Astrocyte (in vitro differentiated cells and primary cell): ENCODE measurements at regions not wholly inside any gene's neighbourhood (a gene's known extent, or its start where the extent isn't known, plus 50 kb on each side); places are given as distances from the start of the nearest gene placed in this dataset.

Source experiments
- DNase-seq: peaks from one replicate; pipeline ENCODE4 v3.0.0-alpha.2; 2010; ENCODE audit warnings: low read depth
- FAIRE-seq: peaks from 2 replicates; lab custom pipeline; 2011; peaks lifted over from hg19 to GRCh38; lab: Jason Lieb, UNC
- H2AFZ ChIP-seq: 2 replicates; pipeline ENCODE4 v1.6.0; 2012; ENCODE audit warnings: low read depth, low read length, inconsistent platforms
- H3K27ac ChIP-seq: 2 replicates; pipeline ENCODE4 v1.5.1; 2011; ENCODE audit warnings: low read depth, low read length, inconsistent platforms
- H3K27me3 ChIP-seq: 2 replicates; pipeline ENCODE4 v1.6.0; 2011; ENCODE audit warnings: low read length, inconsistent platforms; ENCODE audit not compliant: insufficient read depth
- H3K36me3 ChIP-seq: 2 replicates; pipeline ENCODE4 v1.5.1; 2011; ENCODE audit warnings: low read length, inconsistent platforms; ENCODE audit not compliant: insufficient read depth
- H3K4me1 ChIP-seq: 2 replicates; pipeline ENCODE4 v1.5.1; 2011; ENCODE audit warnings: low read length, inconsistent platforms; ENCODE audit not compliant: insufficient read depth
- H3K4me2 ChIP-seq: 2 replicates; pipeline ENCODE4 v1.6.0; 2012; ENCODE audit warnings: low read length, inconsistent platforms
- H3K4me3 ChIP-seq: 2 replicates; pipeline ENCODE4 v1.5.1; 2011; ENCODE audit warnings: low read depth, mild to moderate bottlenecking, low read length, inconsistent platforms; ENCODE audit not compliant: insufficient read depth
- H3K79me2 ChIP-seq: 2 replicates; pipeline ENCODE4 v1.6.0; 2012; ENCODE audit warnings: mild to moderate bottlenecking, low read length, inconsistent platforms; ENCODE audit not compliant: insufficient read depth
- H3K9ac ChIP-seq: 2 replicates; pipeline ENCODE4 v1.6.0; 2012; ENCODE audit warnings: mild to moderate bottlenecking, low read length, inconsistent platforms
- H3K9me3 ChIP-seq: 2 replicates; pipeline ENCODE4 v1.5.1; 2012; ENCODE audit warnings: low read depth, mild to moderate bottlenecking, low read length, inconsistent platforms; ENCODE audit not compliant: insufficient read depth
- H4K20me1 ChIP-seq: 2 replicates; pipeline ENCODE4 v1.6.0; 2012; ENCODE audit warnings: low read length, inconsistent platforms; ENCODE audit not compliant: insufficient read depth
- H3K27ac Mint-ChIP-seq: one replicate; pipeline ENCODE4 v1.8.0; 2021; ENCODE audit warnings: mild to moderate bottlenecking, mixed read lengths; ENCODE audit not compliant: unreplicated experiment
- H3K27me3 Mint-ChIP-seq: one replicate; pipeline ENCODE4 v1.8.0; 2021; ENCODE audit warnings: low read depth, mixed read lengths; ENCODE audit not compliant: unreplicated experiment
- H3K36me3 Mint-ChIP-seq: one replicate; pipeline ENCODE4 v1.8.0; 2021; ENCODE audit warnings: low read depth, mixed read lengths; ENCODE audit not compliant: unreplicated experiment
- H3K4me1 Mint-ChIP-seq: one replicate; pipeline ENCODE4 v1.8.0; 2021; ENCODE audit warnings: low read depth, mixed read lengths; ENCODE audit not compliant: unreplicated experiment
- H3K4me3 Mint-ChIP-seq: one replicate; pipeline ENCODE4 v1.8.0; 2021; ENCODE audit warnings: mild to moderate bottlenecking, moderate library complexity, mixed read lengths; ENCODE audit not compliant: unreplicated experiment
- H3K9me3 Mint-ChIP-seq: one replicate; pipeline ENCODE4 v1.8.0; 2021; ENCODE audit warnings: mild to moderate bottlenecking, mixed read lengths; ENCODE audit not compliant: unreplicated experiment
- EZH2 ChIP-seq: IDR thresholded peaks from 2 replicates; pipeline ENCODE4 v1.6.1; 2012; ENCODE audit warnings: mild to moderate bottlenecking, low read length, inconsistent platforms; ENCODE audit not compliant: insufficient read depth
- TF ChIP-seq, protein P1 (sequence below): IDR thresholded peaks from 2 replicates; pipeline ENCODE4 v1.5.1; 2011; ENCODE audit warnings: low read depth, mild to moderate bottlenecking, inconsistent platforms, low read length, moderate library complexity; ENCODE audit not compliant: insufficient read depth

- Mint-ChIP-seq H3K36me3 (peaks cover 2% of the 10 kb centered on the region), H3K9me3 (no peaks in the 10 kb centered on the region), H3K4me3 (no peak overlapping the region), H3K27me3 (peaks cover 9% of the 10 kb centered on the region), H3K4me1 (peaks cover 13% of the 10 kb centered on the region), H3K27ac (no peak overlapping the region)
- H3K27me3 ChIP-seq, result no peaks in the 10 kb centered on the region
- no peak for TF ChIP-seq EZH2
- TF ChIP-seq, protein P1, sequence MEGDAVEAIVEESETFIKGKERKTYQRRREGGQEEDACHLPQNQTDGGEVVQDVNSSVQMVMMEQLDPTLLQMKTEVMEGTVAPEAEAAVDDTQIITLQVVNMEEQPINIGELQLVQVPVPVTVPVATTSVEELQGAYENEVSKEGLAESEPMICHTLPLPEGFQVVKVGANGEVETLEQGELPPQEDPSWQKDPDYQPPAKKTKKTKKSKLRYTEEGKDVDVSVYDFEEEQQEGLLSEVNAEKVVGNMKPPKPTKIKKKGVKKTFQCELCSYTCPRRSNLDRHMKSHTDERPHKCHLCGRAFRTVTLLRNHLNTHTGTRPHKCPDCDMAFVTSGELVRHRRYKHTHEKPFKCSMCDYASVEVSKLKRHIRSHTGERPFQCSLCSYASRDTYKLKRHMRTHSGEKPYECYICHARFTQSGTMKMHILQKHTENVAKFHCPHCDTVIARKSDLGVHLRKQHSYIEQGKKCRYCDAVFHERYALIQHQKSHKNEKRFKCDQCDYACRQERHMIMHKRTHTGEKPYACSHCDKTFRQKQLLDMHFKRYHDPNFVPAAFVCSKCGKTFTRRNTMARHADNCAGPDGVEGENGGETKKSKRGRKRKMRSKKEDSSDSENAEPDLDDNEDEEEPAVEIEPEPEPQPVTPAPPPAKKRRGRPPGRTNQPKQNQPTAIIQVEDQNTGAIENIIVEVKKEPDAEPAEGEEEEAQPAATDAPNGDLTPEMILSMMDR, result no peak
- H3K4me3 ChIP-seq, result no peak overlapping the region
- H3K79me2 ChIP-seq, result no peaks in the 10 kb centered on the region
- no peak overlapping the region for H3K27ac ChIP-seq
- H4K20me1 ChIP-seq, result peaks cover 14% of the 10 kb centered on the region
- H3K36me3 ChIP-seq, result no peaks in the 10 kb centered on the region
- DNase-seq, result peak; percentile 20
- H3K4me1 ChIP-seq, result no peaks in the 10 kb centered on the region
- no peak overlapping the region for H2AFZ ChIP-seq
- no peak overlapping the region for H3K4me2 ChIP-seq
- H3K9me3 ChIP-seq, result no peaks in the 10 kb centered on the region
- no peak overlapping the region for H3K9ac ChIP-seq
- FAIRE-seq, result no peak
Measured at GRCh38 chr3:124322309-124322880, 330.5 kb upstream of the ROPN1 start.

GRCh38 chr3:124322966-124323365 lies 331.0 kb upstream of the ROPN1 start:
- Mint-ChIP-seq H3K4me1 (peaks cover 13% of the 10 kb centered on the region), H3K4me3 (no peak overlapping the region), H3K27ac (no peak overlapping the region), H3K27me3 (peaks cover 9% of the 10 kb centered on the region), H3K36me3 (peaks cover 2% of the 10 kb centered on the region), H3K9me3 (peaks cover 1% of the 10 kb centered on the region)
- Histone ChIP-seq H3K9ac (no peak overlapping the region), H3K27ac (no peak overlapping the region), H3K4me2 (no peak overlapping the region), H3K9me3 (no peaks in the 10 kb centered on the region), H3K27me3 (no peaks in the 10 kb centered on the region), H2AFZ (no peak overlapping the region), H3K79me2 (no peaks in the 10 kb centered on the region), H3K4me3 (no peak overlapping the region), H3K36me3 (no peaks in the 10 kb centered on the region), H4K20me1 (peaks cover 14% of the 10 kb centered on the region), H3K4me1 (no peaks in the 10 kb centered on the region)
- FAIRE-seq (no peak), DNase-seq (peak; percentile 49)
- no peak for TF ChIP-seq EZH2
- TF ChIP-seq, protein P1, result no peak

DNA sequence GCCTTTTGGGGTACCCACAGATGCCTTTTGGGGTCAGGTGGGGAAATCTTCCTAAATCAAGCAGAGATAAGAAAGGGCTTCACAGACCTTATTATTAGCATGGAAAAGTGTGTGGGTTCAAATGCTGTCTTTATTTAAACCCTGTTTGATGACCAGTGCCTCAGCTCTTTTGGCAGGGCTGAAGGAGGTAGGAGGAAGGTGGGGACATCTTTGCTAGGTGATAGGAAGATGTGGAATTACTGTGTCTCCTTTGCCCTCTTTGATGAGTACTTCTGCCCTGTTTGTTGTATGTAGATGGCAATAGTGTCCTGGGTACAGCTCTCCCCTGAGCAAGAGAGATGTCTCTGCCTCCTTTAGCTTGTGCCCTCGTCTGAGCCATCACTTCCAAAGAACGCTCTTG lies 333.3 kb upstream of the ROPN1 start:
- H3K9me3 ChIP-seq, result no peaks in the 10 kb centered on the region
- no peaks in the 10 kb centered on the region for H3K4me1 ChIP-seq
- Mint-ChIP-seq H3K4me1 (peaks cover 13% of the 10 kb centered on the region), H3K27ac (no peak overlapping the region), H3K27me3 (peaks cover 12% of the 10 kb centered on the region), H3K36me3 (peaks cover 13% of the 10 kb centered on the region), H3K9me3 (peaks cover 3% of the 10 kb centered on the region), H3K4me3 (no peak overlapping the region)
- peaks cover 14% of the 10 kb centered on the region for H4K20me1 ChIP-seq
- no peak overlapping the region for H3K4me2 ChIP-seq
- H3K27me3 ChIP-seq, result no peaks in the 10 kb centered on the region
- TF ChIP-seq EZH2, result no peak
- TF ChIP-seq, protein P1, result no peak
- no peaks in the 10 kb centered on the region for H3K79me2 ChIP-seq
- H2AFZ ChIP-seq, result no peak overlapping the region
- no peak overlapping the region for H3K9ac ChIP-seq
- no peak for FAIRE-seq
- H3K4me3 ChIP-seq, result no peak overlapping the region
- no peak for DNase-seq
- H3K27ac ChIP-seq, result no peak overlapping the region
- no peaks in the 10 kb centered on the region for H3K36me3 ChIP-seq
